Activated T-cell treated with anti-CD3 and anti-CD28 coated beads, Interleukin-2, amount 50 U/mL, for 24 hours (primary cell): ENCODE measurements at regions not wholly inside any gene's neighbourhood (a gene's known extent, or its start where the extent isn't known, plus 50 kb on each side); places are given as distances from the start of the nearest gene placed in this dataset.

ENCODE experiments used
- DNase-seq: peaks from one replicate; pipeline ENCODE4 v3.0.0-alpha.2; 2020
- H3K27ac Mint-ChIP-seq: 2 replicates; pipeline ENCODE4 v1.8.0; 2020; ENCODE audit warnings: mild to moderate bottlenecking, mixed read lengths
- H3K27me3 Mint-ChIP-seq: 2 replicates; pipeline ENCODE4 v1.8.0; 2020; ENCODE audit warnings: mixed read lengths
- H3K36me3 Mint-ChIP-seq: 2 replicates; pipeline ENCODE4 v1.8.0; 2020; ENCODE audit warnings: low read depth, mixed read lengths
- H3K4me1 Mint-ChIP-seq: 2 replicates; pipeline ENCODE4 v1.8.0; 2020; ENCODE audit warnings: low read depth, mixed read lengths
- H3K4me3 Mint-ChIP-seq: 2 replicates; pipeline ENCODE4 v1.8.0; 2020; ENCODE audit warnings: mild to moderate bottlenecking, moderate library complexity, mixed read lengths
- H3K9me3 Mint-ChIP-seq: 2 replicates; pipeline ENCODE4 v1.8.0; 2020; ENCODE audit warnings: mixed read lengths

DNA sequence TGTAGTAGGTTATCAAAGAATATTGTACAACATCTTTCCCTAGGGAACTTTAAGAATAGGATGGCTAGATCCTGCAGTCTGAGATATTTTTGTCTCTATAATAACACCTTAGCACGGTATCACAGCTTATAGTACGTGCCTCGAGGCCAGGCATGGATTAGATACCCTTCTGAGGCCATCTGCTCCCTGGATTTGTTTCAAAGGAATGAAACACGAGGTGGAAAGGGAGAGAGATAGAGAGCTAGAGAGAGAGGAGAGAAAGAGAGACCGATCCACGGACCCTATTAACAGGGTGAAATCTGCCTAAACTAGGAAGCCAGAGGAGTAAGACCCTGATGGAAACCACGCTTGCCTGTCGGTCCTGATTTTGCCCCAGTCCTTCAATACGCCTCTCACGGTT, 92.5 kb downstream of the CD83 start:
- Mint-ChIP-seq H3K27me3 (no peaks in the 10 kb centered on the region), H3K9me3 (no peaks in the 10 kb centered on the region), H3K4me1 (peaks cover 43% of the 10 kb centered on the region), H3K27ac (peak overlapping the region; percentile 86), H3K4me3 (peak overlapping the region; percentile 74), H3K36me3 (no peaks in the 10 kb centered on the region)
- no peak for DNase-seq

DNA sequence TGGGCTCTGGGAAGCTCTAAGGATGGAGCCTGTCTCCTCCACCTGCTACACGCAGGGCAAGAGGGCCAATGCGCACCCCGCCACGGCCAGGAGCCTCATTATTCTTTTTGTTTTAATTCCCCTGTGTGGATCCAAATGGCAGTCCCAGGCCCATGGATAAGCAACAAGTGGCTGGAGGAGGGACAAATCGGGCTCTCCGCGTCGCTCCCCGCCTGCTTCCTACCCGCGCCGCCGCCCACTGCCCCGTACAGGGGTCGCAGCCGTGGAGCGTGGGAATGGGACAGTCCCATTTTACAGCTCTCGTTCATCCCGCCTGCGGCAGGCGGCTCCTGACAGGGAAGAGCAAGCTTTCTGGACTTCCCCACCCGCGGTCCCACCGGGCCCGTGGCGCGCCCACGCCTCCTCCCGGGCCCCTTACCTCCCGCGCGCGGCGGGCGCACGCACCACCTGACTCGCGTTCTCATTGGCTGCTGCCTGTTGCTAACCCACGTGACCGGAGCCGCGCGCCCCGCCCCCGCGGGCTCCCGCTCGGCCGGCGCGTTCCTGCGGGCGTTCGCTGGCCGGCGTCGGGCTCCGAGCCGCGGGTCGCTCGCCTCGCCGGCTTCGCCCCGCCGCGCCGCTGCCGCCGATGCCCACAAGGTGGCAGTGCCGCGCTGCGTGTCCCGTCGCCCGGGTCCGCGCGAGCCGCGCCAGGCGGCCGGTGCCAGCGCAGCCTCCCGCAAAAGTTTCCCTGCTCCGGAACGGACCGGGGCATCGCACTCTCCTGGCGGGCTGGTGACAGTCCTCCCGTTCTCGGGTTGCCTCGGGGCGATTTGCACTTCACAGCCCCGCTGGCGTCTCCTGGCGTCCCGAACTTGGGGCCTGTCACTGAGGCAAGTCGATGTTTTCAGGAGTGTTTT, 93.3 kb downstream of the CD83 start:
- no peaks in the 10 kb centered on the region for H3K27me3 Mint-ChIP-seq
- peak overlapping the region; percentile 75 for H3K4me3 Mint-ChIP-seq
- no peaks in the 10 kb centered on the region for H3K36me3 Mint-ChIP-seq
- peak; percentile 97 for DNase-seq
- peaks cover 43% of the 10 kb centered on the region for H3K4me1 Mint-ChIP-seq
- no peaks in the 10 kb centered on the region for H3K9me3 Mint-ChIP-seq
- H3K27ac Mint-ChIP-seq: peak overlapping the region; percentile 89

DNA sequence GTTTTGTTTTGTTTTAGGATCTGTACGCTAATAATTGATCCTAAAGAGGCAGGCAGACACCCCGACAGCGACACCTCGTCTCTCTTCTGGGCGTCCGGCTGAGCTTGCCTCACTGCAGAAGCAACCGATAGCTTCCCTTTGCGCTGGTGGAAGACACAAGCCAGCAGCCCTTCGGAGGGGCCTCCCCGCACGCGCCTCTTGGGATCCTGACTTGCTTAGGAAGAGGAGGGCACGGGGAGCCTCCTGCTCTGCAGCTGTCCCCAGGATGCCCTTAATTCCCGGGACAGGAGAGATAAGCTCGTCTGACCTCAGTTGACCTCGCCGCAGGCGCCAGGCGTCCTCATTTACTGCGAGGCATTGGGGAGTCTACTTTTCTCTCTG, 94.0 kb downstream of the CD83 start:
- peaks cover 40% of the 10 kb centered on the region for H3K4me1 Mint-ChIP-seq
- H3K36me3 Mint-ChIP-seq: no peaks in the 10 kb centered on the region
- DNase-seq: no peak
- peak overlapping the region; percentile 89 for H3K27ac Mint-ChIP-seq
- H3K9me3 Mint-ChIP-seq: no peaks in the 10 kb centered on the region
- no peaks in the 10 kb centered on the region for H3K27me3 Mint-ChIP-seq
- H3K4me3 Mint-ChIP-seq: peak overlapping the region; percentile 75

DNA sequence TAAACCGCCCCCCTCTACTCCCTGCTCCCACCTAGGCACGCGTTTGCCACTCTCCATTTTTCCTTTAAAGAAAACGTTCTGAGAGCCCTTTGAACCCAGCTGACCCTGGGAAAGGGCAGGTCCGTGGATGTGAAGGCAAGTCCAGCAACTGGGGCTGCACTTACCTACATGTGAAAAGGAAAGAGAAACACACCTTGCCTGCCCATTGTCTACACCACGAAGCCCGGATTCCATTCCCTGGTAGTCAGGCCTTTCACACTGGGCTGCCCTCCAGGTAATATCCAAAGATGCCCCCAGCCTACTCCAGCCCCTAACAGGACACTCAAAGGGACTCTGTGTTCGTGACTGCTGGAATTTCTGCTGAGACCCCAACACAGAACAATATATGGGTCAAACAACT, 94.4 kb downstream of the CD83 start:
- Mint-ChIP-seq H3K4me1 (peaks cover 40% of the 10 kb centered on the region), H3K9me3 (no peaks in the 10 kb centered on the region), H3K27me3 (no peaks in the 10 kb centered on the region), H3K36me3 (no peaks in the 10 kb centered on the region), H3K27ac (peak overlapping the region; percentile 89), H3K4me3 (peak overlapping the region; percentile 75)
- DNase-seq: no peak

DNA sequence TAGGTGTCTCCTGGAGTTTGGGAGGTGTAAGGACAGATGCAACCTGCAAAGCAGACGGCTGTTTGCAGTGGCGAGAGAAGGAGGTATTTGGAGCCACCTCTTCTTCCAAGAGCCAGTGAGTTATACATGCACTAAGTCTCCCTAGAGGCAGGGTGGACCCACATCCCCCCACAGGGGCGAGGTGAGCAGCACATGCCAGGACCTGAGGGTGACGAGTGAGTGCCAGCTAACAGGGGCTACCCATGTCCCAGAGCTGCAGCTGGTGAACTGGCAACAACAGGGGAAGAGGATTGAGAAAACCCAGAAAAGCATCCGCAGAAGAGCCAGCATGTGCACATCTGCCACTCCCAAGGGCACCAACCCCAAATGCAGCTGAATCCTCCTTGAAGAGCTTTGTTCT, 95.1 kb downstream of the CD83 start:
- Mint-ChIP-seq H3K4me3 (no peak overlapping the region), H3K27ac (no peak overlapping the region), H3K27me3 (no peaks in the 10 kb centered on the region), H3K4me1 (peaks cover 42% of the 10 kb centered on the region), H3K36me3 (no peaks in the 10 kb centered on the region), H3K9me3 (no peaks in the 10 kb centered on the region)
- DNase-seq: peak; percentile 40

DNA sequence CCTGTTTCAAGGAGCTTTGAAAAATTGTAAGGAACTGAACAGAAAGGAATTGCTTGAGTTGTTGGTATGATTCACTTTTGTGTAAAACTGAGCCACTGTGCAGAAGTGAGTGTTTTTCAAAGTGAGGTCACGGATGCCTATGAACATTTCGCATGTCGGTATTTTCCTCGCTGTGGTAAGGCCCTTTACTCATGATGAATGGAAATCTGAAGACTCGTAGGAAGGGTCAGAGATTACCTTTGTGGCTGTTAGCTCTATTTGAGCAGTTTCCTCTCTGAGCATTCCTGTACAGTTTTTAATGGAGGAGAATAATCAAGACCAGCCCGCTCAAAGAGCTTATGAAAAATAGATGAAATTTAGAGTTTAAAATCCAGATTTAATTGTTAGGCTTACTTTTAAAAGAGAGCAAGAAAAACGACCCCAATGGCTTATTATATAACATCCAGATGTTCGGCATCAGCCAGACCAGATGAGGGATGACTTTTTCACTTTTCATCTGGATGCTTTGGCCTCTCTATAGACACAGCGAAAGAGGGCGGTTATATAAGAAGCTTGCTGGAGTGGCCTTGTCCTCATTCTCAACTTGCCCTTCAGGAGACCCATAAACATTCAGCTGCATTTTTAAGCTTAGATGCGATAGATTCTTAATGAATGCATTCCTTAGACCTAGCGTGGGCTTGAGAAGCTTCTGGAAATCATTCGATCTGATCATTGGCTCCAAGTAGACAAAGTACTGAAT, 99.5 kb downstream of the CD83 start:
- Mint-ChIP-seq H3K27ac (no peak overlapping the region), H3K4me3 (no peak overlapping the region), H3K9me3 (no peaks in the 10 kb centered on the region), H3K4me1 (peaks cover 26% of the 10 kb centered on the region), H3K27me3 (no peaks in the 10 kb centered on the region), H3K36me3 (no peaks in the 10 kb centered on the region)
- no peak for DNase-seq

DNA sequence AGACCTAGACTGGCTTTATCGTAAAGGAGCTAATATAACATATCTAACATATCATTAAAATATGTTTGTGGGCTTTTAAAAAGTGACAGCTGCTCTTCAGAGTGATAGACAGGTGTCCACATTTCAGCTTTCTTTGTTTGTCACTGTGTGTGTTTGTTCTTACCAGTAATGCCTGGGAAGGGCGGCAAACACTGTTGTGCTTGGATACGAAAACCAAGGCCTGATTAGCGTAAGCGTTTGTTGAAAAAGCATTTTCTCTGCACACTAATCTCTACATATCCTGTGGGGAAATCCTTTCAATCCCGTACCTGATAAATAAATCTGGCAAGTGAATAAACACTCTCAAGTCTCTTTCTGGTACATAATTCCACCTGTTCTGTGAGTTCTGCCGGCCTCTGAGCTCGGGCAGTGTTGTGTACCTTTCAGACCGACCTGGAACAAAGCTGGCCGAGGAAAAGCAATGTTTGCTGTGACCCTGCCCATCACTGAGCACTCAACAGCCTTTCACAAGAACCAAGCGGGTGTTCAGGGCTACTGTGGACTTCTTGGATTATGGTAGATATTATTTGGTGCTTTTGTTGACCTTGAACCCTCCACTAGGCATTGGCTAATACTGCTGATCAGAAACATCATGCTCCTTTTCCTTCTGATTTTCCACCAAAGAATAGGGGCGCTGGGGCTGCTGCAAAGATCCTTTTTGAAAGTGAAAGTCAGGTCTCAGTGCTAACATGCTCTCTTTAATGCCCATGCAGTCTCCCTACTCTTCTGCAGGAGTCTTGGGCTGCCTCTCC, 100.4 kb downstream of the CD83 start:
- H3K9me3 Mint-ChIP-seq: no peaks in the 10 kb centered on the region
- DNase-seq: no peak
- H3K4me1 Mint-ChIP-seq: peaks cover 21% of the 10 kb centered on the region
- H3K27ac Mint-ChIP-seq: no peak overlapping the region
- H3K36me3 Mint-ChIP-seq: no peaks in the 10 kb centered on the region
- H3K4me3 Mint-ChIP-seq: no peak overlapping the region
- H3K27me3 Mint-ChIP-seq: no peaks in the 10 kb centered on the region

DNA sequence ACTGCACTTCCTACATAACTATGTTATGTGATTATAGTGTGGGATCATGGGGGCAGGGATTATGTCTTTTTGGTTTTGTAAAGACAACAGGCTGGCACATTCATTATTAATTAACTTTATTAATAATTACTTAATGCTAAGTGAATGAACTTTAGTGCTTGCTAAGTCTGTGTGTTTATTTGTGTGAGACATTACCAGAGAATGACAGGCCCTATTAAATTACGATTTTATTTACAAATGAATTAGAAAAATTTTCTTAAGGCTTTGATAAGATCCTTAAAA, 100.9 kb downstream of the CD83 start:
- H3K9me3 Mint-ChIP-seq: no peaks in the 10 kb centered on the region
- no peaks in the 10 kb centered on the region for H3K27me3 Mint-ChIP-seq
- no peak for DNase-seq
- no peaks in the 10 kb centered on the region for H3K36me3 Mint-ChIP-seq
- H3K27ac Mint-ChIP-seq: no peak overlapping the region
- no peak overlapping the region for H3K4me3 Mint-ChIP-seq
- peaks cover 17% of the 10 kb centered on the region for H3K4me1 Mint-ChIP-seq

DNA sequence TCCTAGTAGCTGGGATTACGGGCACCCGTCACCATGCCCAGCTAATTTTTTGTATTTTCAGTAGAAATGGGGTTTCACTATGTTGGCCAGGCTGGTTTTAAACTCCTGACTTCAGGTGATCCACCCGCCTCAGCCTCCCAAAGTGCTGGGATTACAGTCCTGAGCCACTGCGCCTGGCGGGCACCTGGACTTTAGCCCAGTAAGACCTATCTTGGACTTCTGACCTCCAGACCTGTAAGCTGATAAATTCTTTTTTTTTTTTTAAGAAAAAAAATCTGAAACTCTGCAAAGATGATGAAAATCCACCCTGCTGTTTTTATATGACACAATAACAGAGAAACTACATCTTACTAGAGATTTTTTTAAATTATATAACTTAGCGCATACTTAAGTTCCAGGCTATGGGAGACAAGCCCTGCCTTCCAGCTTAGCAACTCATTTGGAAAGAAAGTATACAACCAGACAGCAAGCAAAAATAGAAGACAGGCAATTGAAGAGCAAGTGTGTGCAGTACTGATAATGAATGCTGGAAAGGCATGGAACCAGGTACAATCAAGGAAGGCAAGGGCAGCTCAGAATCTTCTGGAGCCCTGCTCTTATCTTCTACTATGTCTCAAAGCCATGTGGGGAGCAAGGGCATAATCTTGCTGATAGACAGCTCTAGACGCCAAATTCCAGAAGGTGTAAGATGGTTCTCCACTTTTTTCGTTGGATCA, 104.2 kb downstream of the CD83 start:
- DNase-seq: no peak
- H3K9me3 Mint-ChIP-seq: peaks cover 4% of the 10 kb centered on the region
- H3K27me3 Mint-ChIP-seq: no peaks in the 10 kb centered on the region
- H3K36me3 Mint-ChIP-seq: no peaks in the 10 kb centered on the region
- no peak overlapping the region for H3K27ac Mint-ChIP-seq
- H3K4me3 Mint-ChIP-seq: no peak overlapping the region
- H3K4me1 Mint-ChIP-seq: peaks cover 14% of the 10 kb centered on the region

DNA sequence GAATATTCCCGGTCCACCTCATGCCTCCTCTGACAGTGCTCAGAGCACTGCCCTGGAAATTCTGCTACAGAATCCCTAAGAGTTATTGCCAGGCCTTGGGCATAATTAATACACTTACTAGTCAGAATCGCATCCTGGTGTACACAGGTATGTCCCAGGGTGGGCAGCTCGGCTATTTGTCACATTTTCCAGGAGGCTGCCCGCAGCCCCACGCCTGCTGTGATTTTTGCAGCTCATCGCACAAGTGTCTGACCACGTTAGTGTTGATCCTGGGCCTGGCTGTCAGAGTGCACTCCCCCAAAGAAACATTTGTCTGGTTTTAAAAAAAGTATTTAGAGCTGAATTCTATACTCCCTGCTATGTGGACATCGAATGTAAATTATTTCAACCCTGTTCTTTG, 105.4 kb downstream of the CD83 start:
- peaks cover 4% of the 10 kb centered on the region for H3K9me3 Mint-ChIP-seq
- peaks cover 10% of the 10 kb centered on the region for H3K4me1 Mint-ChIP-seq

DNA sequence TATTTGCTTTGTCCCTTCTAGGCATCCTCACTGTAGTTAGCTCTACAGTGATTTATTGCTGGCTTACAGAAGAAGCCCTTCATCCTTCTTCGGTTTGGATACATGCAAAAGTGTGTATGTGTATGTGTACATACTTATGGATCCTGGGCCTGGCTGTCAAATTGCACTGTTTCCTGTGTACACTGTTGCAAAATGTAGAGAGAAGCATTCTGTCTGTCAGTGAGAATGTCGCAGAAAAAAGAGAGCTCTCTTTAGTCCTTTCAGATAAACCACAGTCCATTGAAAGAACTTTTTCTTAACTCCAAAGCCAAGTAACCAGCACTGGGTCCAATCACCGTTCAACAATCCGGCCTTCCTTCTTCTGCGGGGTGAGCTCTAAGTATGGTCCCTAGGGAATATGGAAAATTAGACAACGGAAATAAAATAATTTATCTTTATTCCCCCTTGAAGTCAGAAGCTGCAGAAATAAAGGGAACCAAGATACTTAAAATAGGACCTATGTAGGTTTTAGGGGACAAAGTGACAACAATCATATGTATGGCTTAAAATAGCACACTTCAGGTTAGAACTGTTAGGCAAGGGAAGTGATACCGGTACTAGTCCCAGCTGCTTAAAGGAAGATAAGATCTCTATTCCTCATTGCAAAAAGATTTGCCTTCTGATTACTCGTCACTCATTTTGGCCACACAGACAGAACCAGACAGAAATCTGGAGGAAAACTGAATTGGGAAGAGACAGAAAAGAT, 107.0 kb downstream of the CD83 start:
- DNase-seq: no peak
- no peaks in the 10 kb centered on the region for H3K36me3 Mint-ChIP-seq
- peaks cover 19% of the 10 kb centered on the region for H3K4me1 Mint-ChIP-seq
- no peaks in the 10 kb centered on the region for H3K27me3 Mint-ChIP-seq
- no peak overlapping the region for H3K27ac Mint-ChIP-seq
- H3K4me3 Mint-ChIP-seq: no peak overlapping the region
- H3K9me3 Mint-ChIP-seq: peaks cover 4% of the 10 kb centered on the region

More for the DNA sequence above, 105.4 kb downstream of the CD83 start:
- H3K27ac Mint-ChIP-seq: no peak overlapping the region
- H3K27me3 Mint-ChIP-seq: no peaks in the 10 kb centered on the region
- no peaks in the 10 kb centered on the region for H3K36me3 Mint-ChIP-seq
- no peak overlapping the region for H3K4me3 Mint-ChIP-seq
- no peak for DNase-seq

DNA sequence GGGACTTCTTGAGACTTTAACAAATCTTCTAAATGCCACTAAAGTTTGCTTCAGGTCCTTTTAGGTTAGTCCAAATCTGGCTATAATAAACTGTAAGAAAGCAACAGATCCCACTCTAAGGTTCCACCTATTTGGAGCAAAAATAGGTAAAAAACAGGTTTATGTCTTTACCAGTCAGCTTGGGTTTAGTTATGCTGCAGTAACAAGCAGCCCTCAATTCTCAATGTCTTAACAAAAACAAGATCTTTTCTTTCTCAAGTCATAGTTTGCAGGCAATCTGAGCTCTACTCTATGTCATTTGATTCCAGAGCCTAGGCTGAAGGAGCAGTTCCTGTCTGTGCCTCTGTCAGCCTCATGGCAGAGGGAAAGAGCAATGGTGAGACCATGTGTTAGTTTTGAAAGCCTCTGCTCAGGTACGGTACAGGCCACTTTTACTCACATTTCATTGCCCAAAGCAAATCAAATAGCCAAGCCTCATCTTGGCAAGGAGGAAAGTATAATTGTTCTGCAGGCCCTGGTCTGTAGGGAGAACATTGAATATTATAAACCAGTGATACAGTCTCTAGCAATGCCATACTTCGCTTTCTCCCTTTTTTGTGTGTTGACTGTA, 108.6 kb downstream of the CD83 start:
- no peak overlapping the region for H3K4me3 Mint-ChIP-seq
- DNase-seq: no peak
- peaks cover 19% of the 10 kb centered on the region for H3K4me1 Mint-ChIP-seq
- no peaks in the 10 kb centered on the region for H3K27me3 Mint-ChIP-seq
- no peaks in the 10 kb centered on the region for H3K36me3 Mint-ChIP-seq
- H3K27ac Mint-ChIP-seq: no peak overlapping the region
- peaks cover 4% of the 10 kb centered on the region for H3K9me3 Mint-ChIP-seq

DNA sequence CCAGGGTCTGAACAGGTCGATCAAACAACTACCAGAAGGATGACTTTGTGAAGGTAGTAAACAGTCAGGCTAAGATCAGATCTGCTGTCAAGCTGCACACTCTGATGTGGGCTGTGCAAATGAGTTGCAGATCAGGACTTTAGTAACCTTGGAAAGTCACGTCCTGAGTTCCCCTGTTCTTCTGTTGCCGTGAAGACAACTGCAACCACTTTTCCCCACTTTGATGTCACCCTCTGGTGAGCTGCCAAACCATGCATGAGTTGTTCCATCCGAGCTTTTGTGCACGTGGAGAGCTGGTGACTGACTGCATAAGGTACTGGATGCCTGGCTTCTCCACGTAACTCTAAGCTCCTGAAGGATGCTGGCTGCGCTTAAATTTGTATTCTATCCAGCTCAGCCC, 111.0 kb downstream of the CD83 start:
- peaks cover 4% of the 10 kb centered on the region for H3K9me3 Mint-ChIP-seq
- no peak overlapping the region for H3K4me3 Mint-ChIP-seq
- peaks cover 29% of the 10 kb centered on the region for H3K4me1 Mint-ChIP-seq
- peak; percentile 58 for DNase-seq
- H3K36me3 Mint-ChIP-seq: no peaks in the 10 kb centered on the region
- no peaks in the 10 kb centered on the region for H3K27me3 Mint-ChIP-seq
- H3K27ac Mint-ChIP-seq: peak overlapping the region; percentile 39
